Liver (tissue), 3 donors: ENCODE measurements at regions not wholly inside any gene's neighbourhood (a gene's known extent, or its start where the extent isn't known, plus 50 kb on each side); places are given as distances from the start of the nearest gene placed in this dataset.

ENCODE experiments used
- CTCF ChIP-seq: fragments of 150-350 bp; IDR thresholded peaks from 2 replicates; pipeline ENCODE4 v1.5.1; 2017; ENCODE audit warnings: improper control_type of control experiment, low read depth, low read length; ENCODE audit not compliant: missing input control
- RAD21 ChIP-seq, 2 donors: IDR thresholded peaks; 2 replicates each; pipeline ENCODE4 v1.6.1; 2016; ENCODE audit warnings: antibody characterized with exemption in 2 of 2, mild to moderate bottlenecking in 2 of 2
- REST ChIP-seq: IDR thresholded peaks from 2 replicates; pipeline ENCODE4 v1.6.1; 2016; ENCODE audit warnings: antibody characterized with exemption, mild to moderate bottlenecking
- TAF1 ChIP-seq: conservative IDR thresholded peaks from 2 replicates; pipeline ENCODE4 v1.6.1; 2016; ENCODE audit warnings: antibody characterized with exemption, mild to moderate bottlenecking
- YY1 ChIP-seq: IDR thresholded peaks from 2 replicates; pipeline ENCODE4 v1.6.1; 2016; ENCODE audit warnings: antibody characterized with exemption, mild to moderate bottlenecking
- donor health status: healthy.
- donor health status: healthy.

DNA sequence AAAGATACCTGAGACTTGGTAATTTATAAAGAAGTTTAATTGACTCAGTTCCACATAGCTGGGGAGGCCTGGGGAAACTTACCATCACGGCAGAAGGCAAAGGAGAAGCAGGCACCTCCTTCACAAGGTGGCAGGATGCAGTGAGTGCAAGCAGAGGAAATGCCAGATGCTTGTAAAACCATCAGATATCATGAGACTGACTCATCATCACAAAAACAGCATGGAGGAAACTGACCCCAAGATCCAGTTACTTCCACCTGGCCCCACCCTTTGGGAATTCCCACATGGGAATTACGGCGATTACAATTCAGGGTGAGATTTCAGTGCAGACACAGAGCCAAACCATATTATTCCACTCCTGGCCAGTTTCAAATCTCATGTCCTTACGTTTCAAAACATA, 514.7 kb upstream of the SPANXN1 start:
- TF ChIP-seq TAF1 (no peak), CTCF (no peak), RAD21 (IDR thresholded peaks at IDR 0.05) (no peak), REST (no peak), YY1 (no peak)
